GM23338 (cell line): ENCODE measurements at regions not wholly inside any gene's neighbourhood (a gene's known extent, or its start where the extent isn't known, plus 50 kb on each side); places are given as distances from the start of the nearest gene placed in this dataset.
"Not testable (repeated sequence)": the region's sequence is repeated elsewhere in the genome, so short reads cannot be mapped to it uniquely, and the experiment has no call there.

Source experiments
- ATAC-seq: fragments of 200-7000 bp; cut with Tn5 transposase; 3 replicates; pipeline ENCODE4 v1.9.1; 2020
- DNase-seq: peaks from one replicate; pipeline ENCODE4 v3.0.0-alpha.2; 2015; ENCODE audit warnings: low spot score
- H2AFZ ChIP-seq: fragments of 200-600 bp; sonication (generic); 2 replicates; pipeline ENCODE4 v1.8.0; 2016; ENCODE audit warnings: antibody characterized with exemption, mild to moderate bottlenecking, moderate library complexity
- H3F3A ChIP-seq: fragments of 200-600 bp; sonication (generic); replicated peaks from 2 replicates; pipeline ENCODE4 v1.8.0; 2017; ENCODE audit warnings: antibody characterized with exemption, mixed run types, low read depth
- H3K27ac ChIP-seq: fragments of 200-600 bp; sonication (generic); 2 replicates; pipeline ENCODE4 v1.6.1; 2016; ENCODE audit warnings: low read depth
- H3K27me3 ChIP-seq: fragments of 200-600 bp; sonication (generic); 2 replicates; pipeline ENCODE4 v1.8.0; 2016; ENCODE audit warnings: mild to moderate bottlenecking, mixed run types, moderate library complexity; ENCODE audit not compliant: insufficient read depth
- H3K36me3 ChIP-seq: fragments of 200-600 bp; sonication (generic); 2 replicates; pipeline ENCODE4 v1.8.0; 2016; ENCODE audit warnings: mild to moderate bottlenecking; ENCODE audit not compliant: insufficient read depth
- H3K4me1 ChIP-seq: fragments of 200-600 bp; sonication (generic); 2 replicates; pipeline ENCODE4 v1.8.0; 2016; ENCODE audit warnings: mild to moderate bottlenecking, moderate library complexity; ENCODE audit not compliant: insufficient read depth
- H3K4me2 ChIP-seq: fragments of 200-600 bp; sonication (generic); 2 replicates; pipeline ENCODE4 v1.7.1; 2017; ENCODE audit warnings: mixed run types
- H3K4me3 ChIP-seq: fragments of 200-600 bp; sonication (generic); 2 replicates; pipeline ENCODE4 v1.6.1; 2016; ENCODE audit warnings: mixed run types
- H3K79me2 ChIP-seq: fragments of 200-600 bp; sonication (generic); replicated peaks from 2 replicates; pipeline ENCODE4 v1.8.0; 2017; ENCODE audit warnings: mild to moderate bottlenecking; ENCODE audit not compliant: insufficient read depth
- H3K9me2 ChIP-seq: fragments of 200-600 bp; sonication (generic); 2 replicates; pipeline ENCODE4 v1.8.0; 2017; ENCODE audit not compliant: insufficient read depth
- H4K20me1 ChIP-seq: fragments of 200-600 bp; sonication (generic); replicated peaks from 2 replicates; pipeline ENCODE4 v1.8.0; 2017; ENCODE audit warnings: mild to moderate bottlenecking; ENCODE audit not compliant: insufficient read depth
- H3K27ac Mint-ChIP-seq: 2 replicates; pipeline ENCODE4 v1.8.0; 2020; ENCODE audit warnings: inconsistent platforms, mild to moderate bottlenecking, moderate library complexity, mixed read lengths
- H3K27me3 Mint-ChIP-seq: 3 replicates; pipeline ENCODE4 v1.8.0; 2022; ENCODE audit warnings: low read depth, mild to moderate bottlenecking, moderate library complexity, mixed read lengths, inconsistent platforms; ENCODE audit not compliant: insufficient read depth, poor library complexity
- H3K36me3 Mint-ChIP-seq: 3 replicates; pipeline ENCODE4 v1.8.0; 2021; ENCODE audit warnings: low read depth, mild to moderate bottlenecking, inconsistent platforms, moderate library complexity, mixed read lengths
- H3K4me1 Mint-ChIP-seq: 3 replicates; pipeline ENCODE4 v1.8.0; 2020; ENCODE audit warnings: mild to moderate bottlenecking, inconsistent platforms, mixed read lengths
- H3K4me3 Mint-ChIP-seq: 3 replicates; pipeline ENCODE4 v1.8.0; 2021; ENCODE audit warnings: moderate library complexity, mild to moderate bottlenecking, inconsistent platforms, mixed read lengths
- H3K9me3 Mint-ChIP-seq: 3 replicates; pipeline ENCODE4 v1.8.0; 2020; ENCODE audit warnings: moderate library complexity, mild to moderate bottlenecking, inconsistent platforms, mixed read lengths
- CREB1 ChIP-seq: fragments of 250-450 bp; sonication (Bioruptor Pico); IDR thresholded peaks from 2 replicates; pipeline ENCODE4 v1.5.0; 2020; ENCODE audit warnings: low read depth, mild to moderate bottlenecking, moderate library complexity
- EZH2phosphoT487 ChIP-seq: fragments of 200-600 bp; sonication (generic); IDR thresholded peaks from one replicate; pipeline ENCODE4 v1.8.1; 2018; ENCODE audit warnings: antibody characterized with exemption; ENCODE audit not compliant: unreplicated experiment
- JUNB ChIP-seq: IDR thresholded peaks from one replicate; pipeline ENCODE4 v1.6.1; 2016; ENCODE audit warnings: antibody characterized with exemption; ENCODE audit not compliant: unreplicated experiment
- NANOG ChIP-seq: IDR thresholded peaks from 2 replicates; pipeline ENCODE4 v1.6.1; 2016; ENCODE audit warnings: antibody characterized with exemption, borderline replicate concordance
- POLR2AphosphoS5 ChIP-seq: IDR thresholded peaks from 2 replicates; pipeline ENCODE4 v1.6.1; 2016; ENCODE audit warnings: antibody characterized with exemption, low read depth
- REST ChIP-seq: IDR thresholded peaks from one replicate; pipeline ENCODE4 v1.6.1; 2018; ENCODE audit warnings: antibody characterized with exemption; ENCODE audit not compliant: unreplicated experiment
- ZNF114 ChIP-seq: fragments of 250-450 bp; sonication (Bioruptor Pico); IDR thresholded peaks from 2 replicates; pipeline ENCODE4 v1.5.0; 2020; ENCODE audit warnings: mild to moderate bottlenecking, moderate library complexity
- ZNF331 ChIP-seq: fragments of 250-450 bp; sonication (Bioruptor Pico); IDR thresholded peaks from 2 replicates; pipeline ENCODE4 v1.5.0; 2020; ENCODE audit warnings: low read depth, mild to moderate bottlenecking, moderate library complexity

GRCh38 chr2:185014076-185014475 is 415.7 kb downstream of the ZNF804A start:
- H2AFZ ChIP-seq: no peak overlapping the region
- H3K36me3 Mint-ChIP-seq: peaks cover 55% of the 10 kb centered on the region
- no peak for DNase-seq

GRCh38 chr2:185025891-185026290 is 427.6 kb downstream of the ZNF804A start:
- H3K4me2 ChIP-seq, H3K4me1 ChIP-seq, H3K36me3 ChIP-seq, H3K9me2 ChIP-seq, H3K27ac ChIP-seq, H3K27me3 Mint-ChIP-seq, DNase-seq, H3K27me3 ChIP-seq, H3K4me1 Mint-ChIP-seq, H2AFZ ChIP-seq, H3K9me3 Mint-ChIP-seq, H3K4me3 Mint-ChIP-seq, H3K27ac Mint-ChIP-seq, H3F3A ChIP-seq, ATAC-seq, H4K20me1 ChIP-seq, H3K36me3 Mint-ChIP-seq, H3K79me2 ChIP-seq, H3K4me3 ChIP-seq: not testable (repeated sequence)

More at GRCh38 chr2:185014076-185014475, 415.7 kb downstream of the ZNF804A start:
- no peaks in the 10 kb centered on the region for H3K4me1 Mint-ChIP-seq
- no peaks in the 10 kb centered on the region for H3K9me2 ChIP-seq
- peaks cover 48% of the 10 kb centered on the region for H3K9me3 Mint-ChIP-seq
- H3K27me3 Mint-ChIP-seq: no peaks in the 10 kb centered on the region
- no peak for TF ChIP-seq NANOG
- TF ChIP-seq ZNF114 (CRISPR knock-in tag): no peak
- no peak for TF ChIP-seq ZNF331 (CRISPR knock-in tag)
- no peak overlapping the region for H3K27ac ChIP-seq
- H3K4me2 ChIP-seq: no peak overlapping the region
- no peak overlapping the region for H3K27ac Mint-ChIP-seq
- H3K27me3 ChIP-seq: no peaks in the 10 kb centered on the region
- no peaks in the 10 kb centered on the region for H3K79me2 ChIP-seq
- no peaks in the 10 kb centered on the region for H4K20me1 ChIP-seq
- no peak overlapping the region for H3K4me3 Mint-ChIP-seq
- H3K4me3 ChIP-seq: no peak overlapping the region
- no peaks in the 10 kb centered on the region for H3K4me1 ChIP-seq
- no peak for ATAC-seq
- no peaks in the 10 kb centered on the region for H3F3A ChIP-seq
- H3K36me3 ChIP-seq: 0 out of 2 replicates have a peak, but pooled peaks cover 6% of the 10 kb centered on the region

DNA sequence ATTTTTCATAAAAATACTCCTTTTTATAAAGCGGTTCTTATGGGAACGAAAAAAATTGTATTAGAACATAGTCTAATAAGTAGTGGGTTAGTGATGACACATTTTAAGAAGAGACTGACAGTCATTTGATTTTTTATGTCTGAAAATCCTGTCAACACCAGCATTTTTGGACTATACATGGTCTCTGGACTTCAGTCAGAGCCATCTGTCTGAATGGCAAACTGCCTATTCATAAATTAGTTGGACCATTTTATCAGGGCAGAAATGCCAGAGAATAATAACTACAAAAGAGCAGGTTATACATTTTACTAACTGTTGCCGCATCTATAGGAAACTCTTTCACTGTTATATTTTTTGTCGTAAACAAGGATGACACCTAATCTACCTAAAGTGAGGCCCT is 437.6 kb downstream of the ZNF804A start:
- peaks cover 20% of the 10 kb centered on the region for H3K36me3 Mint-ChIP-seq
- Histone ChIP-seq H3K27me3 (no peaks in the 10 kb centered on the region), H2AFZ (no peak overlapping the region), H3K4me3 (no peak overlapping the region), H3K4me2 (no peak overlapping the region), H3F3A (no peaks in the 10 kb centered on the region), H3K79me2 (no peaks in the 10 kb centered on the region), H3K27ac (no peak overlapping the region), H3K9me2 (no peaks in the 10 kb centered on the region; the same call in 1 of the 2 replicates), H3K4me1 (no peaks in the 10 kb centered on the region), H3K36me3 (0 out of 2 replicates have a peak, but pooled peaks cover 3% of the 10 kb centered on the region), H4K20me1 (no peaks in the 10 kb centered on the region)
- peaks cover 30% of the 10 kb centered on the region for H3K9me3 Mint-ChIP-seq
- DNase-seq (no peak), ATAC-seq (no peak)
- H3K27me3 Mint-ChIP-seq: no peaks in the 10 kb centered on the region
- H3K27ac Mint-ChIP-seq: no peak overlapping the region
- H3K4me3 Mint-ChIP-seq: no peak overlapping the region
- no peaks in the 10 kb centered on the region for H3K4me1 Mint-ChIP-seq
- TF ChIP-seq REST: no peak
- TF ChIP-seq JUNB: no peak
- TF ChIP-seq POLR2AphosphoS5: no peak
- TF ChIP-seq ZNF331 (CRISPR knock-in tag): no peak
- no peak for TF ChIP-seq CREB1
- no peak for TF ChIP-seq EZH2phosphoT487
- no peak for TF ChIP-seq NANOG
- TF ChIP-seq ZNF114 (CRISPR knock-in tag): no peak
